ENCODE measurements at regions not wholly inside any gene's neighbourhood (a gene's known extent, or its start where the extent isn't known, plus 50 kb on each side); places are given as distances from the start of the nearest gene placed in this dataset.

GRCh38 chr10:36248304-36248981, 606.3 kb upstream of the FZD8 start:
- H3K4me3 ChIP-seq (ENCODE audit: low read depth, low read length): no peak overlapping the region
- DNase-seq (ENCODE audit: low read depth): no peak

DNA sequence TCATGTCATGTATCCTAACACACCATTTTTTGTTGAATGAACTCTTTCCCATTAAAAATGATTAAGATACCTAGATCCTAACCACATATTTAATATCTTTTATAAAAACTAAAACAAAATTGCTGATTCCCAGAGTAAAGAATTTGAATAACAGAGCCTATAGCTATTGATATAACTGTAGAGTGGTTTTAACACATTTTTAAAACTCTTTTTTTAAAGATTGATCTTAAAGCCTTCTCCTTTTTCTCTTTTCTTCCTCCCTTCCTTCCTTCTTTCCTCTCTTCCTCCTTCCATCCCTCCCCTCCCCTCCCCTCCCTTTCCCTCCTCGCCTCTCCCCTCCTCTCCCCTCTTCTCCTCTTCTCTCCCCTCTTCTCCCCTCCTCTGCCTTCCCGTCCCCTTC, 605.4 kb upstream of the FZD8 start:
- H3K4me3 ChIP-seq (ENCODE audit: low read depth, low read length): no peak overlapping the region
- no peak for DNase-seq (ENCODE audit: low read depth)

DNA sequence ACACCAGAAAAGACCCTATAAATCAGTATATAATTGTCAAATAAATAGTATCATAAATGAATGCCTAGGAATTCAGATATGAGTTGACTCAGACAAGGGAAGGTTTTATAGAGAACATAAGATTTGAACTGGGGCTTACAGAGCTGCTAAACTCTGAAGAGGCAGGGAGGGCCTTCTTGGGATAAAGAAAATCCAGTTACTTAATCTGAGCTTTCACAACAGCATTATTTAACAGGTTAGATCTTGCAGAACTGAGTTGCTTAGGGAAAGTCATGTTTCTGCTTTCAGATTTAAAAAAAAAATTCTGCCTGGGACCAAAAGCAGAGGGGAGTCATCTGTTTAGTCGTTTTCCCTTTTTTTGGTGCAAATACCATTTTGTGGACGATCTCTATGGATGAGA, 594.8 kb upstream of the FZD8 start:
- H3K4me3 ChIP-seq (ENCODE audit: low read depth, low read length): no peak overlapping the region
- DNase-seq (ENCODE audit: low read depth): no peak

- DNase-seq (ENCODE audit: low read depth): no peak
- no peak overlapping the region for H3K4me3 ChIP-seq (ENCODE audit: low read depth, low read length)
These were observed 594.2 kb upstream of the FZD8 start for GRCh38 chr10:36236341-36236740.

DNA sequence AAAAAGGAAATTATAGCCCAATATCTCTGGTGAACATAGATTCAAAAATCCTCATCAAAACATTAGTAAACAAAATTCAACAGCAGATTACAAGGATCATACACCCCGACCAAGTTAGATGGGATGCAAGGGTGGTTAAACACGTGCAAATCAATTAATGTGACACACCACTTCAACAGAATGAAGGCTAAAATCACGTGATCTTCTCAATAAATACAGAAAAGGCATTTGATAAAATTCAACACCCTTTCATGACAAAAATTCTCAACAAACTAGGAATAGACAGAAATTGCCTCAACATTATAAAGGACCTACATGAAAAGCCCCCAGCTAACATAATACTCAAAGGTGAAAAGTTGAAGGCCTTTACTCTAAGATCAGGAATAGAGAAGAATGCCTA, 590.8 kb upstream of the FZD8 start:
- DNase-seq (ENCODE audit: low read depth): no peak
- no peak overlapping the region for H3K4me3 ChIP-seq (ENCODE audit: low read depth, low read length)

- H3K4me3 ChIP-seq (ENCODE audit: low read depth, low read length): no peak overlapping the region
These were observed 582.4 kb upstream of the FZD8 start for GRCh38 chr10:36224431-36224985.

DNA sequence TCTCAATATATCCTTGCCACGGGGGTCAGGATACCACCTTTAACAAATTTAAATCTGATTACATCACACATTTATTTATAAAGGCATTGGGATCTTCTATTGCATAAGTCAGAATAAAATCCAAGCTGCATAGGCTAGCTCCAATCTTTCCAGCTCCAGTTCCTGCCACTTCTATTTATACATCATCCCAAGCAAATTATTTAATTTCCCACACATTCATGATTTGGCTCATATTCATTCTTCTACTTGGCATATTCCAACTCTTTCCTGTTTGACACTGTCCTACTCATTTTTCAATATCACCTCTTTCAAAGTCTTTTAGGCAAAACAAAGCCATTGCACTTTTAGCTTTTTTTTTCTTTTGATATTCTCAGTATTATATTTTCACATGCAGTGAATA, 579.0 kb upstream of the FZD8 start:
- DNase-seq (ENCODE audit: low read depth): no peak

More at GRCh38 chr10:36224431-36224985, 582.4 kb upstream of the FZD8 start:
- DNase-seq (ENCODE audit: low read depth): peak; percentile 8

GRCh38 chr10:36220151-36220550, 578.1 kb upstream of the FZD8 start:
- DNase-seq (ENCODE audit: low read depth): no peak
- H3K4me3 ChIP-seq (ENCODE audit: low read depth, low read length): no peak overlapping the region

More for the DNA sequence above, 579.0 kb upstream of the FZD8 start:
- H3K4me3 ChIP-seq (ENCODE audit: low read depth, low read length): no peak overlapping the region

- no peak for DNase-seq (ENCODE audit: low read depth)
- H3K4me3 ChIP-seq (ENCODE audit: low read depth, low read length): no peak overlapping the region
These were observed 569.8 kb upstream of the FZD8 start for GRCh38 chr10:36211856-36212255.

DNA sequence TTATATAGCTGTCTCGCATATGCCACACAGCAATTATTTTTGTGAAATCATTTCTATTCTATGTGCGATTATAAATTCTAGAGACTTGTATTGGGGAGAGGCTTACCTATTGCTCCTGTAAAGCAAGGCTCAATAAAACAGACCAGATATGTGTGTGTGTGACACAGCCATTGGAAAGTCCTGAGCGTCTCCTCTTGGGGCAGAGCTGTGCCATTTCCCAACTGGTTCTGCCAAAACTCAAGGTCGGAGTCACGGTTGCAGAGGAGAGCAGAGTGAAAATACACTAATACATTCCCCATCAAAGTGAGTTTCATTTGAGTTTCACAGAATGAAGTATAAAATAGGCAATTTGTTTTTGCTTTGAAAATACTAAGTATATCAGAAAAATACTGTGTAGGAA, 567.4 kb upstream of the FZD8 start:
- DNase-seq (ENCODE audit: low read depth): no peak
- H3K4me3 ChIP-seq (ENCODE audit: low read depth, low read length): no peak overlapping the region

GRCh38 chr10:36202881-36203280, 560.8 kb upstream of the FZD8 start:
- DNase-seq (ENCODE audit: low read depth): no peak
- no peak overlapping the region for H3K4me3 ChIP-seq (ENCODE audit: low read depth, low read length)

DNA sequence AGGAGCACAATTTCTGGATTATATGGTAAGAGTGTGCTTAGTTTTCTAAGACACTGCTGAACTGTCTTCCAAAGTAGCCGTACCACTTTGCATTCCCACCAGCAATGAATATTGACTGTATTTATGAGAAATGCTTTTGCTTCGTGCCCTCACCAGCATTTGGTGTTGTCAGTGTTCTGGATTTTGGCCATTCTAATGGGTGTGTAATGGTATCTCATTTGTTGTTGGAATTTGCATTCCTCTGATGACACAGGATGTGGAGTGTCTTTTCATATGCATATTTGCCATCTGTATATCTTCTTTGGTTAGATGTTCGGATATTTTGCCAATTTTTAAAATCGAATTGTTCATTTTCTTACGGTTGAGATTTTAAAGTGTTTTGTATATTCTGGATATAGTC, 558.5 kb upstream of the FZD8 start:
- no peak for DNase-seq (ENCODE audit: low read depth)
- H3K4me3 ChIP-seq (ENCODE audit: low read depth, low read length): no peak overlapping the region

DNA sequence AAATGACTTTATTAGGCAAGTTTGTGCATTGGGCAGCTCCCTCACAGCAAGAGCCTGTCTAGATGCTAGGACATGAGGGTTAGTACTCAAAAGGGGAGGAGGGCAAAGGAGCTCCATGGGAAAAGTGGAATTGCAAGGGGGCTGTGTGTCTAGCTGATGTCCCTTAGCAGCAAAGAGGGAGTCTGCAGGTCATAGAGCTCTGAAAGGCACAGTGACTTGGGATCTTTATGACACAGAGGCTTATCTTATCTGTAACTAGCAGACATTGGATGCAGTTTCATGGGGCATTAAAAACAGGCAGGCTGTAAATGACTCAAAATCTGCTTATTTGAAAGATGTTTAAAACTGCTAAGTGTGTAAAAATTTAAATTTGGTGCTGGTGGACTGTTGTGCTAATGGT, 556.2 kb upstream of the FZD8 start:
- no peak for DNase-seq (ENCODE audit: low read depth)
- H3K4me3 ChIP-seq (ENCODE audit: low read depth, low read length): no peak overlapping the region

DNA sequence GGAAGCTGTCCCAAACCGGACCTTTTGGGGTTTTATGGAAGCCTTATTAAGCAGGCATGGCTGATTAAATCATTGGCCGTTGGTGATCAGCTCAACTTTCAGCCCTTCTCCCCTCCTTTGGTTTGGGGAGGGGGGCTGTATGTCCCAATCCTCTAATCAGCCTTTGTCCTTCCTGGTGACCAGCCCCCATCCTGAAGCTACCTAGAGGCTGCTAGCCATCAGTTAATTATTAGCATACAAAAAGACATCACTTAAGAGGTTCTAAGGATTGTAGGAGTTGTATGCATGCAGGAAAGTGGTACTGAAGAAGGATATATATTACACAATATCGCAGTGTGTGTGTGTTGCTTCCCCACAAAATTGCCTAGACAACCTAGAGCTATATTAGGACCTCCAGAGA, 553.3 kb upstream of the FZD8 start:
- no peak for DNase-seq (ENCODE audit: low read depth)
- H3K4me3 ChIP-seq (ENCODE audit: low read depth, low read length): no peak overlapping the region

GRCh38 chr10:36194276-36194675, 552.2 kb upstream of the FZD8 start:
- H3K4me3 ChIP-seq (ENCODE audit: low read depth, low read length): no peak overlapping the region
- DNase-seq (ENCODE audit: low read depth): no peak

GRCh38 chr10:36191009-36191408, 548.9 kb upstream of the FZD8 start:
- no peak overlapping the region for H3K4me3 ChIP-seq (ENCODE audit: low read depth, low read length)
- DNase-seq (ENCODE audit: low read depth): no peak

GRCh38 chr10:36188461-36188860, 546.4 kb upstream of the FZD8 start:
- no peak overlapping the region for H3K4me3 ChIP-seq (ENCODE audit: low read depth, low read length)
- DNase-seq (ENCODE audit: low read depth): no peak

DNA sequence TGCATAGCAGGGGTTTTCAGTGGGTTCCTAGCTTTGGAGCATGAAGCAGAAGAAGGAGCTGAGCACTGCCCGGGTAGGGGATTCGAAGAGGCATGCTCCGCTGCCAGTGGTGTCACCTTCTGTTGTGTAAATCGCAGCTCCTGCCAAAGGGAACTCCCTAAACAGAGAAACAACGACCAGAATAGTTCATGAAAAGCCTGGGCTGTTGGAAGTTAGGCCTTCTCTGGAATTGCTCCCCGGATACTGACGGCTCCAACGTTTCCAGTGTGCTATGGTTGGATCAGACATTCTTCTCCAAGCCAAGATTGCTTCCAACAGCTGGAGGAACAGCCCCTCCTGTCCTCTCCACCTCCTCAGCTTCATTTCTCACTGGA, 546.0 kb upstream of the FZD8 start:
- H3K4me3 ChIP-seq (ENCODE audit: low read depth, low read length): no peak overlapping the region
- no peak for DNase-seq (ENCODE audit: low read depth)

DNA sequence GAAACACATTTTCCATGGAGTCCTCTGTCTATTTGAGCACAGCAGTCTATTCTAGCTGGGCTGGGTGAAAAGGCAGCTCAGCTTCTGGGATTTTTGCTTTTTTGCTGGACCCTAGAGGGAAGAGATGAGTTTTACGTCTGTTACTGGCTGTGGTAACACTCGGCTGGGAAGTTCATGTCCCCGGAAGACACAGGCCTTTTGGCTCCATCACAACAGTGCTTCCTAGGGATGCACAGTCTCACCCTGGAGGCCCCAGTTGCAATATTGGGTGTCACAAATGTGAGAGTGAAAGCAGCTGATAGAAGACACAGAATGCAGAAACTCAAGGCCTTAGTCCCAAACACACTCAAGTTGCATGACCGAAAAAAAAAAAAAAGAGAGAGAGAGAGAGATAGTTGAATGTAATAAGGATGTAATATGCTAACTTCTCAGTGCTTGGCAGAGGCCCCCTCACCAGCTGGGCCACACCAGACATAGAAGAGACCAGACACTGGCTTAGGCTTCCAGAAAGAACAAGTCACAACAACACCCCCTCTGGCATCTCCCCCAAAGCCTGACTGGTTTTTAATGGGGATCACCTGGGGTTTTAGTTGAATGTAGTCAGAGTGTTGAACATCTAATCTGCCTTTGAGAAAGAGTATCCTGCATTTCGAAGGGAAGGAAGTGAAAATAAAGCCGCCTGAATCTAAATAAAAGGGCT, 545.4 kb upstream of the FZD8 start:
- no peak for DNase-seq (ENCODE audit: low read depth)

GRCh38 chr10:36185097-36185496, 543.0 kb upstream of the FZD8 start:
- DNase-seq (ENCODE audit: low read depth): no peak
- no peak overlapping the region for H3K4me3 ChIP-seq (ENCODE audit: low read depth, low read length)

More for the DNA sequence above, 545.4 kb upstream of the FZD8 start:
- no peak overlapping the region for H3K4me3 ChIP-seq (ENCODE audit: low read depth, low read length)

DNA sequence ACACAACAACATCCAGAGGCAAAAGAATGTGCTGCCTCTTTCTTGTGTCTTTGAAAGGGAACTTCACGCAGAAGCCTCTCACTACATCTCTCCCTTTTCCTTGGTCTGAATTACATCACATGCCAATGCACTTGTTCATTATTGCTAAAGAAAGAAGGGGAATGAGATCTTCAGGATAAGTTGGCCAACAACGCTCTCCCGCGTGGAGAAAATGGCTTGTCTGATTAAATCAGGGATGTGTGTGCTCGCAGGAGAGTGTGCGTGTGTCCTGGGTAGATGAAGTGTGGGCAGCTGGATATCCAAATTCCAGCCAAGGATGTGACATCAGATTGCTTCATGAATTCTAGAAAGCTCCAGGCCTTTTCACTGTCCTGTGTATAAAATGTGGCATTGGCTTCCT, 541.6 kb upstream of the FZD8 start:
- H3K4me3 ChIP-seq (ENCODE audit: low read depth, low read length): no peak overlapping the region
- DNase-seq (ENCODE audit: low read depth): no peak

All from skeletal muscle cell (primary cell).